A549 (cell line): ENCODE measurements at regions not wholly inside any gene's neighbourhood (a gene's known extent, or its start where the extent isn't known, plus 50 kb on each side); places are given as distances from the start of the nearest gene placed in this dataset.

Experiments used
- EHMT2 ChIP-seq: fragments of 200-600 bp; sonication (generic); IDR thresholded peaks from 2 replicates; pipeline ENCODE4 v1.6.1; 2016; ENCODE audit warnings: antibody characterized with exemption, low read depth, mild to moderate bottlenecking, moderate library complexity
- EP300 ChIP-seq, 2 experiments: fragments of >200 bp; sonication (Bioruptor Twin); formaldehyde crosslinking; IDR thresholded peaks; 2 replicates in 1 of 2; 3 replicates in 1 of 2; pipeline ENCODE4 v1.6.1; 2016 to 2017
- GATA3 ChIP-seq: IDR thresholded peaks from 2 replicates; pipeline ENCODE4 v1.6.1; 2012; ENCODE audit warnings: borderline replicate concordance
- JUN ChIP-seq, 2 experiments: fragments of >200 bp; sonication (Bioruptor Twin); formaldehyde crosslinking; IDR thresholded peaks; 2 replicates in 1 of 2; 3 replicates in 1 of 2; pipeline ENCODE4 v1.6.1; 2016 to 2017
- KDM1A ChIP-seq: fragments of 200-600 bp; sonication (generic); IDR thresholded peaks from 2 replicates; pipeline ENCODE4 v1.6.1; 2016; ENCODE audit warnings: low read depth, mild to moderate bottlenecking
- POLR2A ChIP-seq: IDR thresholded peaks from 2 replicates; pipeline ENCODE4 v1.6.1; 2012; ENCODE audit warnings: mild to moderate bottlenecking, low read length
- RAD21 ChIP-seq, 2 experiments: fragments of >200 bp in 1 of 2; sonication (Bioruptor Twin) in 1 of 2; formaldehyde crosslinking in 1 of 2; IDR thresholded peaks in 1 of 2; conservative IDR thresholded peaks in 1 of 2; 2 replicates in 1 of 2; 3 replicates in 1 of 2; pipeline ENCODE4 v1.6.1; 2012 to 2018; ENCODE audit warnings: inconsistent platforms in 1 of 2
- TF ChIP-seq, protein P1 (sequence below): fragments of >200 bp; sonication (Bioruptor Twin); formaldehyde crosslinking; IDR thresholded peaks from 3 replicates; pipeline ENCODE4 v1.5.1; 2016
- TF ChIP-seq, protein P2 (sequence below): IDR thresholded peaks from 2 replicates; pipeline ENCODE4 v1.6.1; 2012
- TF ChIP-seq, protein P3 (sequence below): fragments of 150-350 bp; IDR thresholded peaks from 2 replicates; pipeline ENCODE4 v1.6.1; 2014; ENCODE audit warnings: low read depth, mild to moderate bottlenecking, low read length
- TF ChIP-seq, protein P4 (sequence below): IDR thresholded peaks from 2 replicates; pipeline ENCODE4 v1.6.1; 2012
- TF ChIP-seq, protein P5 (sequence below): fragments of 200-600 bp; sonication (generic); IDR thresholded peaks from 2 replicates; pipeline ENCODE4 v1.6.1; 2016; ENCODE audit warnings: antibody characterized with exemption, mild to moderate bottlenecking, moderate library complexity
- TF ChIP-seq, protein P6 (sequence below): IDR thresholded peaks from 2 replicates; pipeline ENCODE4 v1.6.1; 2012; ENCODE audit warnings: low read depth, borderline replicate concordance

DNA sequence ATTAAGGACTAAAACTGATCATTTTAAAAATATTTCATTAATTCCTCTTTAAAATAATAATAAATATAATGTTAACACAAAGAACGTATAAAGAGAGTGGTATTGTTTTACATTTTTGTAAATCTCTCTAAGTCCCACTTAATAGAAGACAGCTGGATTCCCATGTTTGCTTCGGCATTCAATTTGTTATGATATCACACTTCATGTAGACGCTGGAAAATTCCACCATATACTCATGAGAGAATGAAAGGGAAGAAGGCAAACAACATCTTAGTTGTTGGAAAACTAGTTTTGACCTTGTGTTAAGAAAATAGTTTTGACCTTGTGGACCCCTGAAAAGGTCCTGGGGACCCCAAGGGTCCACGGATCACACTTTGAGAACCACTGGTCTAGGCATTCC is 85.3 kb upstream of the MGMT start:
- TF ChIP-seq JUN (IDR thresholded peaks at IDR 0.05) (no peak), EHMT2 (no peak), EP300 (IDR thresholded peaks at IDR 0.05) (no peak), RAD21 (conservative IDR thresholded peaks at IDR 0.05 in 1 of 2, IDR thresholded peaks at IDR 0.05 in 1 of 2) (no peak), KDM1A (no peak), GATA3 (no peak), POLR2A (no peak)
- TF ChIP-seq, protein P1, sequence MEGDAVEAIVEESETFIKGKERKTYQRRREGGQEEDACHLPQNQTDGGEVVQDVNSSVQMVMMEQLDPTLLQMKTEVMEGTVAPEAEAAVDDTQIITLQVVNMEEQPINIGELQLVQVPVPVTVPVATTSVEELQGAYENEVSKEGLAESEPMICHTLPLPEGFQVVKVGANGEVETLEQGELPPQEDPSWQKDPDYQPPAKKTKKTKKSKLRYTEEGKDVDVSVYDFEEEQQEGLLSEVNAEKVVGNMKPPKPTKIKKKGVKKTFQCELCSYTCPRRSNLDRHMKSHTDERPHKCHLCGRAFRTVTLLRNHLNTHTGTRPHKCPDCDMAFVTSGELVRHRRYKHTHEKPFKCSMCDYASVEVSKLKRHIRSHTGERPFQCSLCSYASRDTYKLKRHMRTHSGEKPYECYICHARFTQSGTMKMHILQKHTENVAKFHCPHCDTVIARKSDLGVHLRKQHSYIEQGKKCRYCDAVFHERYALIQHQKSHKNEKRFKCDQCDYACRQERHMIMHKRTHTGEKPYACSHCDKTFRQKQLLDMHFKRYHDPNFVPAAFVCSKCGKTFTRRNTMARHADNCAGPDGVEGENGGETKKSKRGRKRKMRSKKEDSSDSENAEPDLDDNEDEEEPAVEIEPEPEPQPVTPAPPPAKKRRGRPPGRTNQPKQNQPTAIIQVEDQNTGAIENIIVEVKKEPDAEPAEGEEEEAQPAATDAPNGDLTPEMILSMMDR, result no peak
- TF ChIP-seq, protein P2, sequence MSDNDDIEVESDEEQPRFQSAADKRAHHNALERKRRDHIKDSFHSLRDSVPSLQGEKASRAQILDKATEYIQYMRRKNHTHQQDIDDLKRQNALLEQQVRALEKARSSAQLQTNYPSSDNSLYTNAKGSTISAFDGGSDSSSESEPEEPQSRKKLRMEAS, result no peak
- TF ChIP-seq, protein P3, sequence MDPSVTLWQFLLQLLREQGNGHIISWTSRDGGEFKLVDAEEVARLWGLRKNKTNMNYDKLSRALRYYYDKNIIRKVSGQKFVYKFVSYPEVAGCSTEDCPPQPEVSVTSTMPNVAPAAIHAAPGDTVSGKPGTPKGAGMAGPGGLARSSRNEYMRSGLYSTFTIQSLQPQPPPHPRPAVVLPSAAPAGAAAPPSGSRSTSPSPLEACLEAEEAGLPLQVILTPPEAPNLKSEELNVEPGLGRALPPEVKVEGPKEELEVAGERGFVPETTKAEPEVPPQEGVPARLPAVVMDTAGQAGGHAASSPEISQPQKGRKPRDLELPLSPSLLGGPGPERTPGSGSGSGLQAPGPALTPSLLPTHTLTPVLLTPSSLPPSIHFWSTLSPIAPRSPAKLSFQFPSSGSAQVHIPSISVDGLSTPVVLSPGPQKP, result no peak
- TF ChIP-seq, protein P4, sequence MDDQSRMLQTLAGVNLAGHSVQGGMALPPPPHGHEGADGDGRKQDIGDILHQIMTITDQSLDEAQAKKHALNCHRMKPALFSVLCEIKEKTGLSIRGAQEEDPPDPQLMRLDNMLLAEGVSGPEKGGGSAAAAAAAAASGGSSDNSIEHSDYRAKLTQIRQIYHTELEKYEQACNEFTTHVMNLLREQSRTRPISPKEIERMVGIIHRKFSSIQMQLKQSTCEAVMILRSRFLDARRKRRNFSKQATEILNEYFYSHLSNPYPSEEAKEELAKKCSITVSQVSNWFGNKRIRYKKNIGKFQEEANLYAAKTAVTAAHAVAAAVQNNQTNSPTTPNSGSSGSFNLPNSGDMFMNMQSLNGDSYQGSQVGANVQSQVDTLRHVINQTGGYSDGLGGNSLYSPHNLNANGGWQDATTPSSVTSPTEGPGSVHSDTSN, result no peak
- TF ChIP-seq, protein P5, sequence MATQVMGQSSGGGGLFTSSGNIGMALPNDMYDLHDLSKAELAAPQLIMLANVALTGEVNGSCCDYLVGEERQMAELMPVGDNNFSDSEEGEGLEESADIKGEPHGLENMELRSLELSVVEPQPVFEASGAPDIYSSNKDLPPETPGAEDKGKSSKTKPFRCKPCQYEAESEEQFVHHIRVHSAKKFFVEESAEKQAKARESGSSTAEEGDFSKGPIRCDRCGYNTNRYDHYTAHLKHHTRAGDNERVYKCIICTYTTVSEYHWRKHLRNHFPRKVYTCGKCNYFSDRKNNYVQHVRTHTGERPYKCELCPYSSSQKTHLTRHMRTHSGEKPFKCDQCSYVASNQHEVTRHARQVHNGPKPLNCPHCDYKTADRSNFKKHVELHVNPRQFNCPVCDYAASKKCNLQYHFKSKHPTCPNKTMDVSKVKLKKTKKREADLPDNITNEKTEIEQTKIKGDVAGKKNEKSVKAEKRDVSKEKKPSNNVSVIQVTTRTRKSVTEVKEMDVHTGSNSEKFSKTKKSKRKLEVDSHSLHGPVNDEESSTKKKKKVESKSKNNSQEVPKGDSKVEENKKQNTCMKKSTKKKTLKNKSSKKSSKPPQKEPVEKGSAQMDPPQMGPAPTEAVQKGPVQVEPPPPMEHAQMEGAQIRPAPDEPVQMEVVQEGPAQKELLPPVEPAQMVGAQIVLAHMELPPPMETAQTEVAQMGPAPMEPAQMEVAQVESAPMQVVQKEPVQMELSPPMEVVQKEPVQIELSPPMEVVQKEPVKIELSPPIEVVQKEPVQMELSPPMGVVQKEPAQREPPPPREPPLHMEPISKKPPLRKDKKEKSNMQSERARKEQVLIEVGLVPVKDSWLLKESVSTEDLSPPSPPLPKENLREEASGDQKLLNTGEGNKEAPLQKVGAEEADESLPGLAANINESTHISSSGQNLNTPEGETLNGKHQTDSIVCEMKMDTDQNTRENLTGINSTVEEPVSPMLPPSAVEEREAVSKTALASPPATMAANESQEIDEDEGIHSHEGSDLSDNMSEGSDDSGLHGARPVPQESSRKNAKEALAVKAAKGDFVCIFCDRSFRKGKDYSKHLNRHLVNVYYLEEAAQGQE, result no peak
- TF ChIP-seq, protein P6, sequence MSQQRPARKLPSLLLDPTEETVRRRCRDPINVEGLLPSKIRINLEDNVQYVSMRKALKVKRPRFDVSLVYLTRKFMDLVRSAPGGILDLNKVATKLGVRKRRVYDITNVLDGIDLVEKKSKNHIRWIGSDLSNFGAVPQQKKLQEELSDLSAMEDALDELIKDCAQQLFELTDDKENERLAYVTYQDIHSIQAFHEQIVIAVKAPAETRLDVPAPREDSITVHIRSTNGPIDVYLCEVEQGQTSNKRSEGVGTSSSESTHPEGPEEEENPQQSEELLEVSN, result no peak
